C4-2B (cell line): ENCODE measurements at regions not wholly inside any gene's neighbourhood (a gene's known extent, or its start where the extent isn't known, plus 50 kb on each side); places are given as distances from the start of the nearest gene placed in this dataset.

Experiments
- ZFX ChIP-seq: fragments of 450-650 bp; IDR thresholded peaks from 2 replicates; pipeline ENCODE4 v1.6.1; 2017
- TF ChIP-seq, protein P1 (sequence below): fragments of 450-650 bp; conservative IDR thresholded peaks from 2 replicates; pipeline ENCODE4 v1.5.1; 2017; ENCODE audit warnings: mild to moderate bottlenecking

DNA sequence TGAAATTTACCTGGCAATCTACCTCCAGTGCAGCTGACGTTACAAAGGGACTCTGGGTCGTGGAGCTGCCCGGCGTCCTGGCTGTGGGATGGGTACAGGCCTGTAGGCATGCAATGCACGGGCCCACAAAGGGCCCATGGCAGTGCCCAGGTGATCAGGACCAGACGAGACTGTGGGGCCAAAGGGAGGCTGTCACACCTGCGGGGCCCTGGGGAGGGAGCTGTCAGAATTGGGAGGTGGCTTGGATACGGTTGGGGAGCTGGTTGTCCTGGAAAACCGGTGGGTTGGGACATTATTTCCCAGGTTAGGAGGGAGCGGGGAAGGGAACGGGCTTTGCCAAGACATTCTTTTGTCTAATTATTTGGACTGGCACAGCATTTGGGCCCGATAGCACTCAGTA lies 958.5 kb downstream of the BRD1 start:
- TF ChIP-seq, protein P1, sequence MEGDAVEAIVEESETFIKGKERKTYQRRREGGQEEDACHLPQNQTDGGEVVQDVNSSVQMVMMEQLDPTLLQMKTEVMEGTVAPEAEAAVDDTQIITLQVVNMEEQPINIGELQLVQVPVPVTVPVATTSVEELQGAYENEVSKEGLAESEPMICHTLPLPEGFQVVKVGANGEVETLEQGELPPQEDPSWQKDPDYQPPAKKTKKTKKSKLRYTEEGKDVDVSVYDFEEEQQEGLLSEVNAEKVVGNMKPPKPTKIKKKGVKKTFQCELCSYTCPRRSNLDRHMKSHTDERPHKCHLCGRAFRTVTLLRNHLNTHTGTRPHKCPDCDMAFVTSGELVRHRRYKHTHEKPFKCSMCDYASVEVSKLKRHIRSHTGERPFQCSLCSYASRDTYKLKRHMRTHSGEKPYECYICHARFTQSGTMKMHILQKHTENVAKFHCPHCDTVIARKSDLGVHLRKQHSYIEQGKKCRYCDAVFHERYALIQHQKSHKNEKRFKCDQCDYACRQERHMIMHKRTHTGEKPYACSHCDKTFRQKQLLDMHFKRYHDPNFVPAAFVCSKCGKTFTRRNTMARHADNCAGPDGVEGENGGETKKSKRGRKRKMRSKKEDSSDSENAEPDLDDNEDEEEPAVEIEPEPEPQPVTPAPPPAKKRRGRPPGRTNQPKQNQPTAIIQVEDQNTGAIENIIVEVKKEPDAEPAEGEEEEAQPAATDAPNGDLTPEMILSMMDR, result no peak
- TF ChIP-seq ZFX, result no peak
